ENCODE measurements at regions not wholly inside any gene's neighbourhood (a gene's known extent, or its start where the extent isn't known, plus 50 kb on each side); places are given as distances from the start of the nearest gene placed in this dataset.

- Histone ChIP-seq H3K27me3 (ENCODE audit: control insufficient read depth in 4 of 4, insufficient read depth in 4 of 4, low read length in 3 of 4) (peaks cover 0 to 14% (median 0%) of the 10 kb centered on the region in 4 donors), H3K9me3 (ENCODE audit: control insufficient read depth in 4 of 4, low read length in 3 of 4) (no peaks in the 10 kb centered on the region), H3K4me1 (ENCODE audit: control insufficient read depth in 4 of 4, insufficient read depth in 4 of 4, low read length in 3 of 4) (no peaks in the 10 kb centered on the region), H3K9ac (ENCODE audit: low read depth in 1 of 2, low read length in 2 of 2) (no peak overlapping the region), H3K36me3 (ENCODE audit: control insufficient read depth in 4 of 4, insufficient read depth in 3 of 4, low read depth in 1 of 4, low read length in 3 of 4) (no peaks in the 10 kb centered on the region), H3K27ac (ENCODE audit: low read depth in 1 of 2, low read length in 2 of 2) (no peak overlapping the region), H3K4me3 (ENCODE audit: low read depth in 1 of 3, low read length in 3 of 3) (no peak overlapping the region)
- WGBS, result 94% methylated on average over 1 of the region's 1 CpG
- no peak for TF ChIP-seq RAD21 (IDR thresholded peaks at IDR 0.05)
- no peak for TF ChIP-seq GABPA (IDR thresholded peaks at IDR 0.05 in 1 of 2, conservative IDR thresholded peaks at IDR 0.05 in 1 of 2)
- no peak for TF ChIP-seq FOXA1 (IDR thresholded peaks at IDR 0.05)
- no peak for TF ChIP-seq TAF1 (conservative IDR thresholded peaks at IDR 0.05)
- TF ChIP-seq SP1 (IDR thresholded peaks at IDR 0.05), result no peak
- TF ChIP-seq HNF4A (conservative IDR thresholded peaks at IDR 0.05), result no peak
- TF ChIP-seq NR2F2 (IDR thresholded peaks at IDR 0.05), result no peak
- no peak for DNase-seq (ENCODE audit: low spot score)
These were observed 59.5 kb upstream of the CDCA7L start for GRCh38 chr7:22005151-22005550.

DNA sequence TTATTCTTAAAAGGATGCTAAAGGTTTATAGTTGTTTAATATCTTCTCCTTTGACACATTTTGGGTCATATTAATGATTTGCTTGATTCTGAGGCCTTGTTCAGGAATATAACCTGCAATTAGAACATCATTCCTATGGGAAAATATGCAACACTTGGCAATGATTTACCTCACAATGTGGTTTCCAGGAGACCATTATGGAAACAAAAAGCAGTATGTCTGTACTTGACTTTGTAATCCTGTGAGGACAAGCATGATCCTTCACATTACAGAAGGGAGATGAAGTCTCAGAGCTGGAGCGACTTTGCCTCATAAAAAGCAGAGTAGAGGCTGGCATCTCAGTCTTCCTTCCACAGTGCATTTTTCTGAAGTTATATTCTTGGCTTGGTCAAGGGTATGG lies 57.0 kb upstream of the CDCA7L start:
- H3K9ac ChIP-seq (ENCODE audit: low read depth in 1 of 2, low read length in 2 of 2), result no peak overlapping the region
- H3K36me3 ChIP-seq (ENCODE audit: control insufficient read depth in 4 of 4, insufficient read depth in 3 of 4, low read depth in 1 of 4, low read length in 3 of 4), result no peaks in the 10 kb centered on the region
- H3K4me3 ChIP-seq (ENCODE audit: low read depth in 1 of 3, low read length in 3 of 3), result no peak overlapping the region
- H3K27me3 ChIP-seq (ENCODE audit: control insufficient read depth in 4 of 4, insufficient read depth in 4 of 4, low read length in 3 of 4), result peaks cover 0 to 8% (median 0%) of the 10 kb centered on the region in 4 donors
- TF ChIP-seq RXRA (IDR thresholded peaks at IDR 0.05) (no peak), ATF3 (IDR thresholded peaks at IDR 0.05) (no peak), FOXA2 (IDR thresholded peaks at IDR 0.05) (no peak), TAF1 (conservative IDR thresholded peaks at IDR 0.05) (no peak), GABPA (IDR thresholded peaks at IDR 0.05 in 1 of 2, conservative IDR thresholded peaks at IDR 0.05 in 1 of 2) (no peak), JUND (IDR thresholded peaks at IDR 0.05) (no peak), ZBTB33 (IDR thresholded peaks at IDR 0.05) (no peak), NR2F2 (IDR thresholded peaks at IDR 0.05) (no peak), SP1 (IDR thresholded peaks at IDR 0.05) (no peak), EGR1 (IDR thresholded peaks at IDR 0.05; ENCODE audit: low read depth in 2 of 2) (no peak), HNF4A (conservative IDR thresholded peaks at IDR 0.05) (no peak)
- TF ChIP-seq, protein P1, sequence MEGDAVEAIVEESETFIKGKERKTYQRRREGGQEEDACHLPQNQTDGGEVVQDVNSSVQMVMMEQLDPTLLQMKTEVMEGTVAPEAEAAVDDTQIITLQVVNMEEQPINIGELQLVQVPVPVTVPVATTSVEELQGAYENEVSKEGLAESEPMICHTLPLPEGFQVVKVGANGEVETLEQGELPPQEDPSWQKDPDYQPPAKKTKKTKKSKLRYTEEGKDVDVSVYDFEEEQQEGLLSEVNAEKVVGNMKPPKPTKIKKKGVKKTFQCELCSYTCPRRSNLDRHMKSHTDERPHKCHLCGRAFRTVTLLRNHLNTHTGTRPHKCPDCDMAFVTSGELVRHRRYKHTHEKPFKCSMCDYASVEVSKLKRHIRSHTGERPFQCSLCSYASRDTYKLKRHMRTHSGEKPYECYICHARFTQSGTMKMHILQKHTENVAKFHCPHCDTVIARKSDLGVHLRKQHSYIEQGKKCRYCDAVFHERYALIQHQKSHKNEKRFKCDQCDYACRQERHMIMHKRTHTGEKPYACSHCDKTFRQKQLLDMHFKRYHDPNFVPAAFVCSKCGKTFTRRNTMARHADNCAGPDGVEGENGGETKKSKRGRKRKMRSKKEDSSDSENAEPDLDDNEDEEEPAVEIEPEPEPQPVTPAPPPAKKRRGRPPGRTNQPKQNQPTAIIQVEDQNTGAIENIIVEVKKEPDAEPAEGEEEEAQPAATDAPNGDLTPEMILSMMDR (IDR thresholded peaks at IDR 0.05; ENCODE audit: low read depth, low read length, missing input control), result no peak
- TF ChIP-seq, protein P2, sequence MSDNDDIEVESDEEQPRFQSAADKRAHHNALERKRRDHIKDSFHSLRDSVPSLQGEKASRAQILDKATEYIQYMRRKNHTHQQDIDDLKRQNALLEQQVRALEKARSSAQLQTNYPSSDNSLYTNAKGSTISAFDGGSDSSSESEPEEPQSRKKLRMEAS (IDR thresholded peaks at IDR 0.05), result no peak
- H3K4me1 ChIP-seq (ENCODE audit: control insufficient read depth in 4 of 4, insufficient read depth in 4 of 4, low read length in 3 of 4), result no peaks in the 10 kb centered on the region
- H3K27ac ChIP-seq (ENCODE audit: low read depth in 1 of 2, low read length in 2 of 2), result no peak overlapping the region
- no peak for DNase-seq (ENCODE audit: low spot score)
- 79% methylated on average over 1 of the region's 1 CpG for WGBS
- H3K9me3 ChIP-seq (ENCODE audit: control insufficient read depth in 4 of 4, low read length in 3 of 4), result no peaks in the 10 kb centered on the region

All from liver (tissue), 8 donors.